Transverse colon (tissue), 3 donors: ENCODE measurements at regions not wholly inside any gene's neighbourhood (a gene's known extent, or its start where the extent isn't known, plus 50 kb on each side); places are given as distances from the start of the nearest gene placed in this dataset.

ENCODE experiments used
- CTCF ChIP-seq, 5 experiments: fragments of 200-600 bp in 3 of 5; fragments of 450-650 bp in 2 of 5; sonication (generic) in 3 of 5; IDR thresholded peaks; 1 replicate in 2 of 5; 2 replicates in 3 of 5; pipeline ENCODE4 v1.5.1; 2016 to 2017; ENCODE audit warnings: antibody characterized with exemption in 5 of 5, inconsistent platforms in 3 of 5, mild to moderate bottlenecking in 2 of 5, moderate library complexity in 1 of 5
- POLR2A ChIP-seq: fragments of 450-650 bp; IDR thresholded peaks from one replicate; pipeline ENCODE4 v1.6.1; 2016; ENCODE audit warnings: antibody characterized with exemption, mild to moderate bottlenecking, moderate library complexity

- TF ChIP-seq POLR2A (no peak), CTCF (IDR thresholded peaks at IDR 0.05) (no peak)
These were observed 58.0 kb upstream of the FMR1 start for GRCh38 chrX:147853701-147854100.
